ENCODE measurements at regions not wholly inside any gene's neighbourhood (a gene's known extent, or its start where the extent isn't known, plus 50 kb on each side); places are given as distances from the start of the nearest gene placed in this dataset.
"Not testable (repeated sequence)": the region's sequence is repeated elsewhere in the genome, so short reads cannot be mapped to it uniquely, and the experiment has no call there.

- Histone ChIP-seq H3K4me3 (replicated peaks; ENCODE audit: insufficient read depth, low read length) (no peak overlapping the region), H3K27ac (replicated peaks) (no peak overlapping the region), H3K27me3 (ENCODE audit: insufficient read depth, poor library complexity, severe bottlenecking) (no peaks in the 10 kb centered on the region)
- DNase-seq (ENCODE audit: low read depth in 1 of 2, low spot score in 1 of 2): no peak
- no peak for TF ChIP-seq SPI1 (IDR thresholded peaks at IDR 0.05; ENCODE audit: borderline replicate concordance, low read depth)
- no peak for TF ChIP-seq CTCF (IDR thresholded peaks at IDR 0.05; ENCODE audit: insufficient read depth, low read length)
- no peak for TF ChIP-seq POLR2AphosphoS5 (IDR thresholded peaks at IDR 0.05; ENCODE audit: low read depth)
- TF ChIP-seq REST (IDR thresholded peaks at IDR 0.05; ENCODE audit: insufficient replicate concordance, low read depth): no peak
- TF ChIP-seq GABPA (IDR thresholded peaks at IDR 0.05; ENCODE audit: low read depth): no peak
These were observed 117.2 kb downstream of the TMX1 start for GRCh38 chr14:51357250-51357649.

GRCh38 chr14:51360592-51360991 lies 120.5 kb downstream of the TMX1 start:
- Histone ChIP-seq H3K4me3 (replicated peaks; ENCODE audit: insufficient read depth, low read length) (no peak overlapping the region), H3K27me3 (ENCODE audit: insufficient read depth, poor library complexity, severe bottlenecking) (no peaks in the 10 kb centered on the region), H3K27ac (replicated peaks) (no peak overlapping the region)
- TF ChIP-seq GABPA (IDR thresholded peaks at IDR 0.05; ENCODE audit: low read depth): no peak
- TF ChIP-seq REST (IDR thresholded peaks at IDR 0.05; ENCODE audit: insufficient replicate concordance, low read depth): no peak
- DNase-seq (ENCODE audit: low read depth in 1 of 2, low spot score in 1 of 2): no peak

- Histone ChIP-seq H3K27ac (replicated peaks) (no peak overlapping the region), H3K27me3 (ENCODE audit: insufficient read depth, poor library complexity, severe bottlenecking) (no peaks in the 10 kb centered on the region), H3K4me3 (replicated peaks; ENCODE audit: insufficient read depth, low read length) (no peak overlapping the region)
- DNase-seq (ENCODE audit: low read depth in 1 of 2, low spot score in 1 of 2): no peak
- TF ChIP-seq SPI1 (IDR thresholded peaks at IDR 0.05; ENCODE audit: borderline replicate concordance, low read depth) (no peak), POLR2AphosphoS5 (IDR thresholded peaks at IDR 0.05; ENCODE audit: low read depth) (no peak), GABPA (IDR thresholded peaks at IDR 0.05; ENCODE audit: low read depth) (no peak), REST (IDR thresholded peaks at IDR 0.05; ENCODE audit: insufficient replicate concordance, low read depth) (no peak), CTCF (IDR thresholded peaks at IDR 0.05; ENCODE audit: insufficient read depth, low read length) (no peak)
These were observed 125.4 kb downstream of the TMX1 start for GRCh38 chr14:51365241-51365965.

- not testable (repeated sequence) for H3K27ac ChIP-seq (replicated peaks); DNase-seq (ENCODE audit: low read depth in 1 of 2, low spot score in 1 of 2); H3K4me3 ChIP-seq (replicated peaks; ENCODE audit: insufficient read depth, low read length); H3K27me3 ChIP-seq (ENCODE audit: insufficient read depth, poor library complexity, severe bottlenecking)
These were observed 126.4 kb downstream of the TMX1 start for GRCh38 chr14:51366460-51366859.

GRCh38 chr14:51366866-51367599 lies 127.0 kb downstream of the TMX1 start:
- not testable (repeated sequence) for H3K4me3 ChIP-seq (replicated peaks; ENCODE audit: insufficient read depth, low read length); H3K27me3 ChIP-seq (ENCODE audit: insufficient read depth, poor library complexity, severe bottlenecking); H3K27ac ChIP-seq (replicated peaks); DNase-seq (ENCODE audit: low read depth in 1 of 2, low spot score in 1 of 2)
